Ishikawa (cell line): ENCODE measurements at regions not wholly inside any gene's neighbourhood (a gene's known extent, or its start where the extent isn't known, plus 50 kb on each side); places are given as distances from the start of the nearest gene placed in this dataset.

Source experiments
- EGR1 ChIP-seq: IDR thresholded peaks from 2 replicates; pipeline ENCODE4 v1.6.1; 2012
- EP300 ChIP-seq: IDR thresholded peaks from 2 replicates; pipeline ENCODE4 v1.6.1; 2012; ENCODE audit warnings: borderline replicate concordance
- RAD21 ChIP-seq: IDR thresholded peaks from 2 replicates; pipeline ENCODE4 v1.6.1; 2012; ENCODE audit warnings: low read depth
- TAF1 ChIP-seq: IDR thresholded peaks from 2 replicates; pipeline ENCODE4 v1.6.1; 2012; ENCODE audit warnings: low read depth, mild to moderate bottlenecking
- TCF12 ChIP-seq: IDR thresholded peaks from 2 replicates; pipeline ENCODE4 v1.6.1; 2012; ENCODE audit warnings: low read depth
- TF ChIP-seq, protein P1 (sequence below): IDR thresholded peaks from 2 replicates; pipeline ENCODE4 v1.6.1; 2012; ENCODE audit warnings: low read depth, mild to moderate bottlenecking
- TF ChIP-seq, protein P2 (sequence below): IDR thresholded peaks from 2 replicates; pipeline ENCODE4 v1.6.1; 2012
- TF ChIP-seq, protein P3 (sequence below): IDR thresholded peaks from 2 replicates; pipeline ENCODE4 v1.6.1; 2012

DNA sequence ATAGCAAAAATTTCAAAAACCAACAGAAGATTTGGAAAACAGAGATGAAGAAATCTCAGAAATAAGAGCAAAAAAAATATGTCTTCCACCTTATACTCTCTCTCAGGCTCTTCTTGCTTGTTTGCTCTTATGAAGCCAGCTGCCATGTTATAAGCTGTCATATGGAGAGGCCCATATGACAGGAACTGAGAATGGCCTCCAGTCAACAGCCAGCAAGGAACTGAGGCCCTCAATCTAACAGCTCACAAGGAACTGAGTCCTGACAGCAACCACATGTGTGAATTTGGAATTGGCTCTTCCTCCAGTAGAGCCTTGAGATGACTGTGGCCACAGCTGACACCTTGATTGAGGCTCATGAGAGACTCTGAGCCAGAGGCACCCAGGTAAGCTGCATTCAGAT lies 51.3 kb upstream of the MAOA start:
- TF ChIP-seq TAF1 (no peak), EGR1 (no peak), EP300 (no peak), TCF12 (no peak), RAD21 (no peak)
- TF ChIP-seq, protein P1, sequence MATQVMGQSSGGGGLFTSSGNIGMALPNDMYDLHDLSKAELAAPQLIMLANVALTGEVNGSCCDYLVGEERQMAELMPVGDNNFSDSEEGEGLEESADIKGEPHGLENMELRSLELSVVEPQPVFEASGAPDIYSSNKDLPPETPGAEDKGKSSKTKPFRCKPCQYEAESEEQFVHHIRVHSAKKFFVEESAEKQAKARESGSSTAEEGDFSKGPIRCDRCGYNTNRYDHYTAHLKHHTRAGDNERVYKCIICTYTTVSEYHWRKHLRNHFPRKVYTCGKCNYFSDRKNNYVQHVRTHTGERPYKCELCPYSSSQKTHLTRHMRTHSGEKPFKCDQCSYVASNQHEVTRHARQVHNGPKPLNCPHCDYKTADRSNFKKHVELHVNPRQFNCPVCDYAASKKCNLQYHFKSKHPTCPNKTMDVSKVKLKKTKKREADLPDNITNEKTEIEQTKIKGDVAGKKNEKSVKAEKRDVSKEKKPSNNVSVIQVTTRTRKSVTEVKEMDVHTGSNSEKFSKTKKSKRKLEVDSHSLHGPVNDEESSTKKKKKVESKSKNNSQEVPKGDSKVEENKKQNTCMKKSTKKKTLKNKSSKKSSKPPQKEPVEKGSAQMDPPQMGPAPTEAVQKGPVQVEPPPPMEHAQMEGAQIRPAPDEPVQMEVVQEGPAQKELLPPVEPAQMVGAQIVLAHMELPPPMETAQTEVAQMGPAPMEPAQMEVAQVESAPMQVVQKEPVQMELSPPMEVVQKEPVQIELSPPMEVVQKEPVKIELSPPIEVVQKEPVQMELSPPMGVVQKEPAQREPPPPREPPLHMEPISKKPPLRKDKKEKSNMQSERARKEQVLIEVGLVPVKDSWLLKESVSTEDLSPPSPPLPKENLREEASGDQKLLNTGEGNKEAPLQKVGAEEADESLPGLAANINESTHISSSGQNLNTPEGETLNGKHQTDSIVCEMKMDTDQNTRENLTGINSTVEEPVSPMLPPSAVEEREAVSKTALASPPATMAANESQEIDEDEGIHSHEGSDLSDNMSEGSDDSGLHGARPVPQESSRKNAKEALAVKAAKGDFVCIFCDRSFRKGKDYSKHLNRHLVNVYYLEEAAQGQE, result no peak
- TF ChIP-seq, protein P2, sequence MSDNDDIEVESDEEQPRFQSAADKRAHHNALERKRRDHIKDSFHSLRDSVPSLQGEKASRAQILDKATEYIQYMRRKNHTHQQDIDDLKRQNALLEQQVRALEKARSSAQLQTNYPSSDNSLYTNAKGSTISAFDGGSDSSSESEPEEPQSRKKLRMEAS, result no peak
- TF ChIP-seq, protein P3, sequence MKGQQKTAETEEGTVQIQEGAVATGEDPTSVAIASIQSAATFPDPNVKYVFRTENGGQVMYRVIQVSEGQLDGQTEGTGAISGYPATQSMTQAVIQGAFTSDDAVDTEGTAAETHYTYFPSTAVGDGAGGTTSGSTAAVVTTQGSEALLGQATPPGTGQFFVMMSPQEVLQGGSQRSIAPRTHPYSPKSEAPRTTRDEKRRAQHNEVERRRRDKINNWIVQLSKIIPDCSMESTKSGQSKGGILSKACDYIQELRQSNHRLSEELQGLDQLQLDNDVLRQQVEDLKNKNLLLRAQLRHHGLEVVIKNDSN, result no peak
